ES-I3 (cell line): ENCODE measurements at regions not wholly inside any gene's neighbourhood (a gene's known extent, or its start where the extent isn't known, plus 50 kb on each side); places are given as distances from the start of the nearest gene placed in this dataset.

Experiments used
- H3K36me3 ChIP-seq: 2 replicates; pipeline ENCODE4 v1.6.1; 2013; ENCODE audit warnings: mild to moderate bottlenecking, low read length, control low read depth, moderate library complexity; ENCODE audit not compliant: insufficient read depth
- H3K4me1 ChIP-seq: 2 replicates; pipeline ENCODE4 v1.6.1; 2013; ENCODE audit warnings: mild to moderate bottlenecking, control low read depth, low read length; ENCODE audit not compliant: insufficient read depth
- H3K9ac ChIP-seq: 2 replicates; pipeline ENCODE4 v1.6.1; 2013; ENCODE audit warnings: low read depth, mild to moderate bottlenecking, low read length, moderate library complexity
- H3K9me3 ChIP-seq: 2 replicates; pipeline ENCODE4 v1.6.1; 2013; ENCODE audit warnings: mild to moderate bottlenecking, low read length, moderate library complexity; ENCODE audit not compliant: control insufficient read depth, insufficient read depth

GRCh38 chr7:46360296-46360695, 439.2 kb upstream of the IGFBP3 start:
- no peaks in the 10 kb centered on the region for H3K4me1 ChIP-seq
- H3K36me3 ChIP-seq, result no peaks in the 10 kb centered on the region
- H3K9me3 ChIP-seq, result no peaks in the 10 kb centered on the region
- no peak overlapping the region for H3K9ac ChIP-seq

GRCh38 chr7:46357851-46358250, 436.8 kb upstream of the IGFBP3 start:
- Histone ChIP-seq H3K36me3 (no peaks in the 10 kb centered on the region), H3K4me1 (no peaks in the 10 kb centered on the region), H3K9ac (no peak overlapping the region), H3K9me3 (no peaks in the 10 kb centered on the region)

GRCh38 chr7:46357290-46357689, 436.2 kb upstream of the IGFBP3 start:
- Histone ChIP-seq H3K36me3 (no peaks in the 10 kb centered on the region), H3K4me1 (no peaks in the 10 kb centered on the region), H3K9me3 (no peaks in the 10 kb centered on the region), H3K9ac (no peak overlapping the region)

GRCh38 chr7:46356371-46356770, 435.3 kb upstream of the IGFBP3 start:
- H3K4me1 ChIP-seq, result no peaks in the 10 kb centered on the region
- no peaks in the 10 kb centered on the region for H3K36me3 ChIP-seq
- no peaks in the 10 kb centered on the region for H3K9me3 ChIP-seq
- H3K9ac ChIP-seq, result no peak overlapping the region

GRCh38 chr7:46355331-46355730, 434.3 kb upstream of the IGFBP3 start:
- no peaks in the 10 kb centered on the region for H3K4me1 ChIP-seq
- H3K36me3 ChIP-seq, result no peaks in the 10 kb centered on the region
- no peaks in the 10 kb centered on the region for H3K9me3 ChIP-seq
- no peak overlapping the region for H3K9ac ChIP-seq

GRCh38 chr7:46352004-46352954, 431.2 kb upstream of the IGFBP3 start:
- H3K9me3 ChIP-seq, result no peaks in the 10 kb centered on the region
- no peaks in the 10 kb centered on the region for H3K36me3 ChIP-seq
- no peaks in the 10 kb centered on the region for H3K4me1 ChIP-seq
- H3K9ac ChIP-seq, result no peak overlapping the region

- Histone ChIP-seq H3K4me1 (no peaks in the 10 kb centered on the region), H3K9me3 (no peaks in the 10 kb centered on the region), H3K9ac (no peak overlapping the region), H3K36me3 (no peaks in the 10 kb centered on the region)
These were observed 428.4 kb upstream of the IGFBP3 start for GRCh38 chr7:46349490-46349889.

GRCh38 chr7:46344533-46344932, 423.5 kb upstream of the IGFBP3 start:
- Histone ChIP-seq H3K4me1 (no peaks in the 10 kb centered on the region), H3K9ac (no peak overlapping the region), H3K36me3 (no peaks in the 10 kb centered on the region), H3K9me3 (no peaks in the 10 kb centered on the region)

GRCh38 chr7:46343802-46344201, 422.7 kb upstream of the IGFBP3 start:
- Histone ChIP-seq H3K4me1 (no peaks in the 10 kb centered on the region), H3K9me3 (no peaks in the 10 kb centered on the region), H3K9ac (no peak overlapping the region), H3K36me3 (no peaks in the 10 kb centered on the region)

- Histone ChIP-seq H3K36me3 (no peaks in the 10 kb centered on the region), H3K4me1 (0 out of 2 replicates have a peak, but pooled peaks cover 3% of the 10 kb centered on the region), H3K9me3 (no peaks in the 10 kb centered on the region), H3K9ac (no peak overlapping the region)
These were observed 401.9 kb upstream of the IGFBP3 start for GRCh38 chr7:46322937-46323336.

- H3K9ac ChIP-seq, result no peak overlapping the region
- H3K9me3 ChIP-seq, result no peaks in the 10 kb centered on the region
- no peaks in the 10 kb centered on the region for H3K36me3 ChIP-seq
- 0 out of 2 replicates have a peak, but pooled peaks cover 3% of the 10 kb centered on the region for H3K4me1 ChIP-seq
These were observed 400.6 kb upstream of the IGFBP3 start for GRCh38 chr7:46321556-46322205.

GRCh38 chr7:46320956-46321355, 399.9 kb upstream of the IGFBP3 start:
- Histone ChIP-seq H3K9ac (no peak overlapping the region), H3K9me3 (no peaks in the 10 kb centered on the region), H3K4me1 (0 out of 2 replicates have a peak, but pooled peaks cover 3% of the 10 kb centered on the region)

GRCh38 chr7:46319841-46320240, 398.8 kb upstream of the IGFBP3 start:
- Histone ChIP-seq H3K9ac (no peak overlapping the region), H3K9me3 (no peaks in the 10 kb centered on the region), H3K4me1 (0 out of 2 replicates have a peak, but pooled peaks cover 3% of the 10 kb centered on the region), H3K36me3 (no peaks in the 10 kb centered on the region)

More at GRCh38 chr7:46320956-46321355, 399.9 kb upstream of the IGFBP3 start:
- H3K36me3 ChIP-seq, result no peaks in the 10 kb centered on the region

- H3K9me3 ChIP-seq, result no peaks in the 10 kb centered on the region
- 0 out of 2 replicates have a peak, but pooled peaks cover 3% of the 10 kb centered on the region for H3K4me1 ChIP-seq
- H3K9ac ChIP-seq, result no peak overlapping the region
- H3K36me3 ChIP-seq, result no peaks in the 10 kb centered on the region
These were observed 397.2 kb upstream of the IGFBP3 start for GRCh38 chr7:46318276-46318675.

GRCh38 chr7:46317256-46317655, 396.2 kb upstream of the IGFBP3 start:
- H3K36me3 ChIP-seq, result no peaks in the 10 kb centered on the region
- no peak overlapping the region for H3K9ac ChIP-seq
- 0 out of 2 replicates have a peak, but pooled peaks cover 3% of the 10 kb centered on the region for H3K4me1 ChIP-seq
- no peaks in the 10 kb centered on the region for H3K9me3 ChIP-seq
